Large intestine (tissue), 3 donors: ENCODE measurements at regions not wholly inside any gene's neighbourhood (a gene's known extent, or its start where the extent isn't known, plus 50 kb on each side); places are given as distances from the start of the nearest gene placed in this dataset.

Experiments used
- DNase-seq, 2 donors: peaks; one replicate each; pipeline versions ENCODE4 v3.0.0 to v3.0.0-alpha.2; 2013
- H3K27ac ChIP-seq: one replicate; pipeline ENCODE4 v1.5.1; 2013; ENCODE audit warnings: low read length
- H3K27me3 ChIP-seq: 2 replicates; pipeline ENCODE4 v1.6.1; 2013; ENCODE audit warnings: low read length; ENCODE audit not compliant: control insufficient read depth, insufficient read depth
- H3K36me3 ChIP-seq: 2 replicates; pipeline ENCODE4 v1.6.1; 2013; ENCODE audit warnings: low read length; ENCODE audit not compliant: control insufficient read depth, insufficient read depth
- H3K4me1 ChIP-seq: one replicate; pipeline ENCODE4 v1.6.1; 2013; ENCODE audit warnings: low read length; ENCODE audit not compliant: control insufficient read depth, insufficient read depth
- H3K4me3 ChIP-seq: one replicate; pipeline ENCODE4 v1.5.1; 2013; ENCODE audit warnings: low read length
- H3K9me3 ChIP-seq: one replicate; pipeline ENCODE4 v1.6.1; 2013; ENCODE audit warnings: mild to moderate bottlenecking, low read depth, low read length, moderate library complexity; ENCODE audit not compliant: control insufficient read depth
- WGBS: methylation state at CpG from one replicate; pipeline ENCODE4 v1.1.5; 2013; ENCODE audit warnings: low lambda C conversion rate; ENCODE audit not compliant: insufficient coverage; 5-methylcytosine and 5-hydroxymethylcytosine counted together

DNA sequence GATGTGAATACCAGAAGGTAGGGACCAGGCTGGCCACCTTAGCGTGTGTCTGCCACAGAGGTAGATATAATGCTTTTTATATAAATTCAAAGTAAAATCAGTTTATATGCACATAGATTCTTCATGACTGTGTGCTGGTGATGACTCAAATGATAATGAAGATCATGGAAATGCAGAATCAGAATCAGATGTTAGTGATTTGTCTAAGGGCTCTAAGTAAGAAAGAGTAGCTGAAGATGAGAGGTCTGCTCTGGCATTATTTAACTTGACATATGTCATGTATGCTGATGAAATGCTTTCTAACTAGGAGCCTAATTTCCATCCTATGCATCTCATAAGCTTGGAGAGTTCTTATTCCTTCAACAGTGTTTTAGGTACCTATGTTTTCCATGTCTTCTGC is 50.3 kb upstream of the DPH6 start:
- Histone ChIP-seq H3K4me1 (no peaks in the 10 kb centered on the region), H3K36me3 (no peaks in the 10 kb centered on the region), H3K27ac (no peak overlapping the region), H3K9me3 (no peaks in the 10 kb centered on the region), H3K4me3 (no peak overlapping the region), H3K27me3 (no peaks in the 10 kb centered on the region)
- no CpG with 5 or more reads among the region's 1 CpG for WGBS
- DNase-seq, result no peak

- H3K36me3 ChIP-seq, result no peaks in the 10 kb centered on the region
- no peak overlapping the region for H3K4me3 ChIP-seq
- no peak for DNase-seq
- WGBS, result 96% methylated on average over 3 of the region's 3 CpGs
- no peak overlapping the region for H3K27ac ChIP-seq
- no peaks in the 10 kb centered on the region for H3K27me3 ChIP-seq
- no peaks in the 10 kb centered on the region for H3K9me3 ChIP-seq
- no peaks in the 10 kb centered on the region for H3K4me1 ChIP-seq
These were observed 56.9 kb upstream of the DPH6 start for GRCh38 chr15:35602836-35603235.

- Histone ChIP-seq H3K4me1 (no peaks in the 10 kb centered on the region), H3K36me3 (no peaks in the 10 kb centered on the region), H3K9me3 (no peaks in the 10 kb centered on the region), H3K4me3 (no peak overlapping the region), H3K27me3 (no peaks in the 10 kb centered on the region), H3K27ac (no peak overlapping the region)
- DNase-seq, result no peak
- WGBS, result 100% methylated on average over 2 of the region's 2 CpGs
These were observed 57.3 kb upstream of the DPH6 start for GRCh38 chr15:35603301-35603700.

GRCh38 chr15:35603856-35604255 is 57.9 kb upstream of the DPH6 start:
- no peaks in the 10 kb centered on the region for H3K4me1 ChIP-seq
- no peak overlapping the region for H3K4me3 ChIP-seq
- H3K27ac ChIP-seq, result no peak overlapping the region
- DNase-seq, result no peak
- H3K36me3 ChIP-seq, result no peaks in the 10 kb centered on the region
- H3K27me3 ChIP-seq, result no peaks in the 10 kb centered on the region
- H3K9me3 ChIP-seq, result no peaks in the 10 kb centered on the region

DNA sequence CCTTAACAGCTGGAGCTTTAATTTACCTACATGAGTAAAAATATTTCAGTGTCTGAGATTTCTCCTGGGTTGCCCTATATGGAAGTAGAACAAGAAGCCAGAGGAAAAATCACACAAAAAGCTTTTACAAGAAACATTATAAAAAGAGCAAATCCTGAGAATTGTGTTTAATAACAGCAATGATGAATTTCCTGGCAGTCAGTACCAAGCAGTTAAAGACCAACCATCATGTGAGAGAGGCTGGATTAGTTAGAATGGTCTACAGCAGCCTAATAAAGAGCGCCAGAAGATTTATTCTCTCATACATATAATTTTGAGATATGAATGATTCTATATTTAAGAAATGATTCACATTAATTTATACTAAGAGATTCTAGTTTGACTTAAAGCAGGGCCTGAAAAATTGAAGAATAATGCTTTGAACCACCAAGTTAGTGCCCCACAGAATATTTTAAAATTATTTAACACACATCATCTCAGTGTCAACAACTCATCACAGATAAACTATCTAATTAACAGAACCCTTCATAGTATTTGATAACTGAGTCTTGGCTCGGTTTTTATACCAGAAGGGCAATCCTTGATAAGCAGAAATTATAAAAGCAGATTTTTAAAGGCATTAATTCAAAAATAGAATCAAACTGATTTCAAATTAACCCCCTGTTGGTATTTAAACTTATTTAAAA is 59.9 kb upstream of the DPH6 start:
- H3K27ac ChIP-seq, result no peak overlapping the region
- DNase-seq, result no peak
- no peaks in the 10 kb centered on the region for H3K9me3 ChIP-seq
- H3K27me3 ChIP-seq, result no peaks in the 10 kb centered on the region
- WGBS, result no CpG with 5 or more reads among the region's 2 CpGs
- no peaks in the 10 kb centered on the region for H3K4me1 ChIP-seq
- no peak overlapping the region for H3K4me3 ChIP-seq
- H3K36me3 ChIP-seq, result no peaks in the 10 kb centered on the region

DNA sequence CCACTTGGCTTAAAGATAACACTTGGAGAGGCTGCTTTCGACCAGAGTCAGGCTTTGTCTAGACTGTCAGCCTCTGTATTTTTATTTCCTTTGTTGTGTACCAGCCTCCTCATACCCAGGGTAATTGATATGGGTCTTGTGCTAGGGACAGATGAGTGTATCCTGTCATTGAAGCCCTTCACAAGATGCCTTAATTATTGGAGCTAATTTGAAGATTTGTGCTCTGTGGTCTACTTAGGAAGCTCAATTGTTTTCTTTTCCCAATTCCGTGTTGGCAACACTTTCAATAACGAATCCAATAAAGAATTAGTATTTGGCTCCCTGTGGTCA is 60.5 kb upstream of the DPH6 start:
- no peaks in the 10 kb centered on the region for H3K9me3 ChIP-seq
- no peak for DNase-seq
- no peaks in the 10 kb centered on the region for H3K27me3 ChIP-seq
- WGBS, result 94% methylated on average over 2 of the region's 3 CpGs
- no peak overlapping the region for H3K27ac ChIP-seq
- no peaks in the 10 kb centered on the region for H3K4me1 ChIP-seq
- no peak overlapping the region for H3K4me3 ChIP-seq
- no peaks in the 10 kb centered on the region for H3K36me3 ChIP-seq

DNA sequence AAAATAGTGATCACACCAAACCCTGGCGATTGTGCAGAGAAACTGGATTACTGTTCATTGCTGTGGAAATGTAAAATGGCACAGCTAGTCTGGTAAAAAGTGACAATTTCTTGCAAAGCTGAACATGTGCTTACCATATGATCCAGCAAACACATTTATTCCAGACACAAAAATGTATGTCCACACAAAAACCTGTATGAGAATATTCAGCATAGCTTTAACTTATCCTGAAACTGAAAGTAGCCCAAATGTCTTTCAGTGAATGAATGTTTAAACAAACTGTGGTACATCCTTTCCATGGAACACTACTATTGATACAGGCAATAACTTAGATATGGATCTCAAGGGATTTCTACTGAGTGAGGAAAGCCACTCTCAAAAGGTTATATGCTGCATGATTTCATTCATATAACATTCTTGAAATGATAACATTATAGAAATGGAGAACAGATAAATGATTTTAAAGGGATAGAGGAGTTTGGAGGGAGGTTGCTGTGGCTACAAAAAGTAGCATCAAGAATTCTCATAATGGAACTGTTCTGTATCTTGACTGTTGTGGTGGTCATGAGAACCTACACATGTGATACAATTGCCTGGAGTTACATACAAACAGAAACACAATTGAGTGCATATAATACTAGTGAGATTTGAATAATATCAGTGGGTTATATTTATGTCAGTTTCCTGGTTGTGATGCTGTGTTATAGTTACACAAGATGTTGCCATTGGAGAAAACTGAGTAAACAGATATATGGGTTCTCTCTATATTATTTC is 70.7 kb upstream of the DPH6 start:
- no peak overlapping the region for H3K4me3 ChIP-seq
- H3K9me3 ChIP-seq, result peaks cover 3% of the 10 kb centered on the region
- H3K36me3 ChIP-seq, result no peaks in the 10 kb centered on the region
- H3K4me1 ChIP-seq, result no peaks in the 10 kb centered on the region
- WGBS, result no CpG with 5 or more reads among the region's 1 CpG
- no peak for DNase-seq
- no peaks in the 10 kb centered on the region for H3K27me3 ChIP-seq
- no peak overlapping the region for H3K27ac ChIP-seq

- no peak overlapping the region for H3K4me3 ChIP-seq
These were observed 72.6 kb upstream of the DPH6 start for GRCh38 chr15:35618260-35619188.

DNA sequence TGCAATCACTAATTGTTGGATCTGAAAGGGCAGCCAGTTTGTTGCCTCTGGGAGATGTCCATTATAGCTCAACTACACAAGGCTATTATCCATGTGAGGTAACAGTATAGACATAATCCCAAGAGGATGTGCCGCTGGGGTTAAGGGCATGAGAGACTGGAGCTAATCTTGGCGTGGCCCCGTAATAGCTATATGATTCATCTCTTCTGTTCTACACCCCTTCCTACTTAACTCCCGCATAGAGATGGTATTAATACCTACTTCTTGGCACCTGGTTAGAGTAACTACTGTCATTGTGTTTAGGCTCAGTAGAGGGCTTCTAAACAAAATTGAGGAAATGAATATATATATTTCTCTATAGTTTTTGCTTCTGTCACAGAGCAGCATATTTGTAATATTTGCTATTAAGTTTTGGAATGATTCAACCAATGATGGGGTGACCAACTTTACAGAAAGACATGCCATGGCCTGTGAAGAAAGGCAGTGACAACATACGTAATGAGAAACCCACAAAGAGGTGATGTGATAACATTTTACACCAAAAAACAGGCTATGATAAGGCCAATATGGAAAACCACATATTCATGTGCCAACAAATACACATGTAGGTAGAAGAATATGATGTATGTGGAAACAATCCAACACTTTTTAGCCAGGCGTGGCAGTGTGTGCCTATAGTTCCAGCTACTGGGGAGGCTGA is 76.8 kb upstream of the DPH6 start:
- DNase-seq, result no peak
- peaks cover 6% of the 10 kb centered on the region for H3K4me1 ChIP-seq
- WGBS, result 100% methylated on average over 1 of the region's 6 CpGs
- H3K27ac ChIP-seq, result no peak overlapping the region
- no peak overlapping the region for H3K4me3 ChIP-seq
- no peaks in the 10 kb centered on the region for H3K27me3 ChIP-seq
- H3K36me3 ChIP-seq, result no peaks in the 10 kb centered on the region
- no peaks in the 10 kb centered on the region for H3K9me3 ChIP-seq

More at GRCh38 chr15:35618260-35619188, 72.6 kb upstream of the DPH6 start:
- Histone ChIP-seq H3K36me3 (no peaks in the 10 kb centered on the region), H3K4me1 (no peaks in the 10 kb centered on the region), H3K9me3 (no peaks in the 10 kb centered on the region), H3K27ac (no peak overlapping the region), H3K27me3 (no peaks in the 10 kb centered on the region)
- DNase-seq, result no peak
- WGBS, result 40% methylated on average over 1 of the region's 2 CpGs

DNA sequence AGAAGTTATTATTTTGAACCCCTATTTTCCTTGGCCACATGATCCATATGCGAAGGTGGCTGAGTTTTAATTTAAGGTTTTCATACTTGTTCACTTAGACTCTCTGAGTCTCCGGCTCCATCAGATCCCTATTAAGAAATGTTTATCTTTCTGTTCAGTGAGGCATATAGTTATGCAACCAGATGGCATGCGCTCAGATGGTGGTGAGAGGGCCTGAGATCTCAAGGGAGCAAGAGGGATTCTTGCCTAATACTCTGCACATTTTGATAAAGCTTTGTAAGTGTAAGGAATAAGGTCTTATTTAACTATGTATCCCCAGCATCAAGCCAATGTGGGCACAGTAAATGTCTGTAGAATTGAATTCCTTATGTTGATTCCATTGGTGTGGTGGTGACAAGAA is 78.9 kb upstream of the DPH6 start:
- no peak overlapping the region for H3K27ac ChIP-seq
- H3K9me3 ChIP-seq, result no peaks in the 10 kb centered on the region
- 100% methylated on average over 1 of the region's 3 CpGs for WGBS
- DNase-seq, result peak; percentile 7 to 21
- no peaks in the 10 kb centered on the region for H3K27me3 ChIP-seq
- peaks cover 6% of the 10 kb centered on the region for H3K4me1 ChIP-seq
- no peak overlapping the region for H3K4me3 ChIP-seq
- H3K36me3 ChIP-seq, result no peaks in the 10 kb centered on the region
